Hypothalamus (tissue), 51 donors: ENCODE measurements at regions not wholly inside any gene's neighbourhood (a gene's known extent, or its start where the extent isn't known, plus 50 kb on each side); places are given as distances from the start of the nearest gene placed in this dataset.
"Not testable (repeated sequence)": the region's sequence is repeated elsewhere in the genome, so short reads cannot be mapped to it uniquely, and the experiment has no call there.

Source experiments
- DNase-seq, 51 donors: peaks; one replicate each; lab custom pipeline; 2025; lab: John Stamatoyannopoulos, UW

DNA sequence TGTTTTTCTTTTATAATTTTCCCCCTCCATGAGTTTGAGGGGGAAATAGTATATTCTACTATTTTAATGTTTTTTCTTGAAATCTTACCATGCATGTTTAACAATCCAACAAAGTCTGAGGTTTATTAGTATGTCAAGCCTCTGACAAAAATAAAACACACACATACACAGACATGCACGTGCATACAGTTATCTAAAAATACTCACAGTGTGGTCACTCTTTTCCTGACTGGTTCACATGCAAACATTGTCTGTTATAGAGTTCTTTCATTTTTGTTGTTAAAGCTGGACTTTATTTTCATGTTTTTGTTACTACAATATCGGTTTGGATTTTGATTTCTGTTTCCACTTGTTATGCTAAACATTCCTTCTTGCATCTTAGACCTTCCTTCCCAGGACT, 236.6 kb downstream of the MFSD1 start:
- DNase-seq: no peak

DNA sequence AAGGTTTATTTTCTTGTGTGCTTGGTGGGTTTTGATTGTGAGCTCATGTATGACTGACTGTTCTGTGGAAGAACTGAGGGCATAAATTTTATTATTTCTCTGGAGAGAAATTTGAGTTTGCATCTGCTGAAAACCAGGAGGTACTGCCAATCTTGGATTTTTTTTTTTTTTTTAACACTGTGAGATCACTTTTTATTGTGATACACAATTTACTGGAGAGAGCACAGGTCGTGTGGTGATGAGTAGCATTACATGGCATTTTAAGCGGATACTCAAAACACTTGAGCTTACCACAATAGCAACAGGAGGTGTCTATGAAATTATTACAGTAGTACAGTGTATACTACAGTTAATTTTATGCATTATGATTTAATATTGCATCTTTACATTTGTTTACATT, 237.4 kb downstream of the MFSD1 start:
- DNase-seq: no peak

DNA sequence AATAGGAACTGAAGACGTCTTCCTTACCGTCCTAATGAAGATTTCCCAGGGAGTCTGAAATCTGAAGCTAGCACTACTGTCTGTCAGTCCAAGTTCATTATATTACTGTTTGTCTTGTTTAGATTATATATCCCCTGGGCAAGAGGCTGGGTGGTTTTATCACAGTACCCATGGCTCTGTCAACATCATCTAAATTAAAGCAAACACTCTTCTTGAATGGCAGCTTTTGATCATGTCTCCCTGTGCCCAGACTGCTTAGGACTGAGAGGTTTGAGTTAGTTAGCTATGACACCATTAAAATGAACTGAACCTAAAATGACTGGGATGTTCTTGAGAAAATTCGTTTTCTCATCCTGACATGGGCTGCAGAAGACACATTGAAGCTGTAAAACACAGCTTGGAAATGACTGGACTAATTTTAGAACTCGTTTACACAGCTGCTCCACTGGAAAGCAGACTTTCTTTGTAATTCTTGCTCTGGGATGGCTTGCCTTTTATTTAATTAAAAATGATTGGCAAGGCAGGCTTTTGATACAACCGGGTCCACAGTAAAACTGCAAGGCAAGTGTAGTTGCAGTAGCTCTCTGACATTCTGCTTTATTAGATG, 243.5 kb downstream of the MFSD1 start:
- no peak for DNase-seq

DNA sequence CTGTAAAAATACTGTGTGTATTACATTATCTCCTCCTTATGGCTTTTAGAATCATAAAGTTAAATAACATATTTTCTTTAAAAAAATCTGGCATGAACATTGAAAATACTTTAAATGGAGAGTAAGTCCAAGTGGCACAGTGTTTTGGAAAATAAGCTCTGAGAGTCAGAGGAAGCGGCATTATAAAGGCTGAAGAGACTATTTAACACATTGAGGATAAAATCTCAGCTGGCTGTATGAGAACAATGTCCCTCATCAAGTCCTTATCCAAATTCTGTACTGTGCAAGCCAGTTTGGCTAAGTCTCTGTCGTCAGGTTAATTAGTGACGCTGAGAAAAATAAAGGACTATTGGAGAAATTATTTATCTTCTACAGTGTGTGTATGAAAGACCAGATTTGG, 245.5 kb downstream of the MFSD1 start:
- no peak for DNase-seq

DNA sequence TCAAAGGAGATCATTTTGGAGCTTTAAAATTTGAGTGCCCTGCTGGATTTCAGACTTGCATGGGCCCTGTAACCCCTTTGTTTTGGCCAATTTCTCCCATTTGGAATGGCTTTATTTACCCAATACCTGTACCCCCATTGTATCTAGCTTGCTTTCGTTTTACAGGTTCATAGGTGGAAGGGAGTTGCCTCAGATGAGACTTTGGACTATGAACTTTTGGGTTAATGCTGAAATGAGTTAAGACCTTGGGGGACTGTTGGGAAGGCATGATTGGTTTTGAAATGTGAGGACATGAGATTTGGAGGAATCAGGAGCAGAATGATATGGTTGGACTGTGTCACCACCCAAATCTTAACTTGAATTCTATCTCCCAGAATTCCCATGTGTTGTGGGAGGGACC, 250.6 kb downstream of the MFSD1 start:
- not testable (repeated sequence) for DNase-seq

DNA sequence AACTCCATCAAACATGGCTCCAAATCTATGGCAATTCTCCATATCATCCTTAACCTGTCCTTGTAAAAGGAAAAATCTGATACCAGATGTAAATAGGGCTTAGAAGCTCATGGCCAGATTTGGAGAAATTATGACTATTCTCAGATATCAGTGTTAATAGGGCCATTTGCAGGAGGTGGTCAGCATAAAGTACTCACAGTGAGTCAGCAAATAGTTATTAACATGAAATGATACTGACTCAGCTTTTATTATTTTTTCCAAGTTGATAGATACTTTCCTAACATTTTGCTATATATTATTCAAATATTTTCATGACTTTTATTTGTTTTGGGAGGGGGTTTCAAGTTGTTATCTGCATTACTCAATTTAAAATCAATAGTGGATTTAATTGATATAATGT, 255.8 kb downstream of the MFSD1 start:
- DNase-seq: no peak

DNA sequence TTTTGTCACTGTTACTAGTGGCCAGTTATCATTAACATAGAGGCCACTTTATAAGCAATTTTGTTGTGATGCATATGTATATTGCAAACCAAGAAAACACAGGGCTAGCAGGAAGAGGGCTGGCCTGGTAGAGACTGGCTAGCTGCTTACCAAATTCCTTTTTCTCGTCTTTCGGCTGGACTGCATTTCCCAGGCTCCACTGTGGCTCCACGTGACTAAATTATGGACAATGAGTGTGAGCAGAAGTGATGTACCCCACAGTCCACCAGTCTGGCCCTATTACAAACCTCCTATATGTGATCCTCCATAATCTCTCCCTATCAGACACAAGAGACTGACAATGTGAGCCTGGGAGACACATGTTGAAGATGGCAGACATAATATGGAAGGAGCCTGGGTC, 257.0 kb downstream of the MFSD1 start:
- DNase-seq: no peak

DNA sequence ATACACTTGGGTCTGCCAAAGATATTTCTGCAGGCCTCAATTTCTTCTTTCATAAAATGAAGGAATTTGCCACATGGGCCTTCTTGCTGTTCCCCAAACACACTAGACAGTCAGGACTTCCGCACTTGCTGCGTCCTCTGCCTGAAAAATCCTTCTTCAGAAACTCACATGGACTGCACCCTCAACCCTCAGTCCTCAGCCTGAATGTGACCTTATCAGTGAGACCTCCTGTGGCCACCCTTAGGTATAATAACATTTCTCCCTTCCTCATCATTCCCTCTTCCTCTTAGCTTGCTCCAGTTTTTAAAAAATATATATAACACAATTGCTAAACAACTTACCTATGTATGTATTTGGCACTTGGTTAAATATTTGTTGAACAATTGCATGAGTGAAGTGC, 257.5 kb downstream of the MFSD1 start:
- DNase-seq: no peak

DNA sequence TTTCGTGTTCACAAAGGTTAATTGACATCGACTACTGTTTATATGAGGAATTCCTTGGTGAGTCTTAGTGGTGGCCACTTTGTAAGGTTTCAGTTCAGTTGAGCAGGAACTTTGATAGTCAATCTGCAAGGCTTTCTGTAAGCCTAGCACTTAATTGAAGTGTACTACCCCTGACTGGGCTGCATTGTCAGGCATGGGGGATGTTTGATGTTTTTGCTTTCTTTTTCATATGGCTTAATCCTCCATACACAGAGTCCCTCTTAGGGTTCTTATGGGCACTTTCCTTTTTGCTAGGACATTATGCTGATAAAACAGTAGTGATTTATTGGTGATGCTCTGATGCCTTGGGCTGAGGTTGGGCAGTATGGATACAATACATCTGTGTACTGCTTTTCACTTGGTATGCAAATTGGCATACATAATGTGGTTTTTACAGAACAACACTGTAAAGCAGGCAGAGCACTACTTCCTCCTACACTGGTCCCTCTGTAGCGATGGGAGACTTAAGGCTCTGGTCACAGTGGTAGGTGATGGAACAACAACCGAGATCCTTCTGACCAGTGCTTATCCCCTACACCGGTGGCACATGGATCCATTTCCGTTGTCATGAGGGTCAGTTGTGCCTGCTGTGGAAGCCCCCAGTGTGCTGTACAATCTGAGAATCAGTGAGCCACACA, 261.0 kb downstream of the MFSD1 start:
- DNase-seq: no peak

DNA sequence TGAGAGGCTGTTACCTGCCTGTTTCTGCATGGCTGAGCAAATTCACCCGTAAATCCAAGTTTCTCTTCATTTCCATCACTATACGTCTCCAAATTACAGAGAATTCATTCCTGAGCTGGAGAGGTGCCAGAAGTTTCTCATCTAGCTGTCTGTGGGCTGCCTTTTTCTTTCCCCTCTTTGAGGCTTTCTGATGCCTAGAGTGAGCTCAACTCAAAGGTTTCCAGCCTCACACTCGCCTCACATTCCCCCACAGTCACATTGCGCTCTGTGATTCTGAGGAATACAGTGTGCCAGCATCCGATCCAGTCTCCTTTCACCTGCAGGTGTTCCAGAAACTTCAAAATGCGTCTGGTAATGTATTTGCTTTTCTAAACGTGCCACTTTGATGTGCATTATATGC, 267.2 kb downstream of the MFSD1 start, which contains the start of gene IQCJ:
IQCJ (plus strand) TSS at position 229 of the 400 bp plus-strand sequence.
- peak in 3 of 51 donors; percentile 0 to 10 (median 5) for DNase-seq

DNA sequence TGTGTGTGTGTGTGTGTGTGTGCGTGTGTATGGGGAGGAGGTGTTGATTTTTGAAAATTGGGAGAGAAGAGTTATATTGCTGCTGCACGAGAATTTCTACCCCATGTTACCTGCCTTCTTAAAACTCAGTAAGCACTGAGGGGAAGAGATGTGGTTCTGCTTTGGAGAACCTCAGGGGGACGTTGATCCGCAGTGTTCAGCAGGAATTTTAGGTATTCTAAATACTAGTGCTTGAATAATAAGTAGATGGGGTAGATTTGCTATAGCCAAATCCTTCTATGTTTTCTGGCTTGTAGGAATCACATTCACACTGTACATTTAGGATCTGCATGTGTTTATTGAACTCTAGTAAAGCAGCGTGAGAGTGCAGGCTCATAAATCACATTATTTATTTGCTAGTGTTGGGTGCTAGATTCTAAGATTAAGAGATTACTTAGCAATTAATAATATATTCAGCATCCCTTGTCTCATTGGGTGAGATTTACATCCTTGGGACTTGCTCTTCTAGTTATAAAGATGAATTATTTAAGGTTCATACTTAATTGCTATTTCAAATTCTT, 268.1 kb downstream of the MFSD1 start:
- no peak for DNase-seq

DNA sequence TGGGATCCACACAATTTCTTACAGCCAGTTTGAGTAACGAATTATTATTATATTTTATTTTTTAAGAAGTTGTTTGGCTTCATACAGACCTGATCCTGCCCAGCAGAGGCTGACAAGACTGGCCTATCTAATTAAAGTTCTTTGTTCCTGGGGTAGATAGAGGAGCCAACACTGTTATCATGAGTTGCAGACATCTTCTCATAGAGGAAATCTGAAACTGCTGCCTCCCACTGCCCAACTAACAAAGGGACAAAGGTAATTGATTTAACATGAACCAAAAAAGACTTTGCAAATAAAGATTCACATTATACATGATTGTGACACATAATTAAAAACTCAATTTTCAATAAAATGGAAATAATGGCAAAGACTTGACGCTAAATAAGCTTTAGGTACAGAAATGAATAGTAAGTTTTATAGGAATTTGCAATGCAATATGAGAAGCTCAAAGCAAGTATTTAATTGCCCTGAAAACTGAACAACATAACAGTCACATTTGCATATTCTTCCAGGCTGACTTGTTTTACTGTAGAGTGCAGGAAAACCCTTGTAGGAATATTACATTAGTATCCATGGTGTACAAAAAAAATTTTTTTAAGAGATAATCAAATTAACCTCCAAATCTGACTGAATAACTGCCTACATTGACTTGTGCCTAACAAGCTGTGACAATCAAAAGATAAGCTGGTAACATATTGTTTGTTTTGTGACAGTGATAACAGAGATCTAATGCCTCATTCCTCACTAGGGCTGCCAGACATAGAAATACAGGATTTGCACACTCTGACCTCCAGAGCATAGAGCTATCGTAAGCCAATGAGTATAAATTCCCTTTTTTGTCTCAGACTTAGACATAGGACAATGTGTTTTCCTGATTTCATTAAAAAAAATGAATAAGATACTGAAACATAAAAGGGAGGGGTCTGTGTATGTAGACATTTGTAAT, 273.2 kb downstream of the MFSD1 start:
- no peak for DNase-seq

DNA sequence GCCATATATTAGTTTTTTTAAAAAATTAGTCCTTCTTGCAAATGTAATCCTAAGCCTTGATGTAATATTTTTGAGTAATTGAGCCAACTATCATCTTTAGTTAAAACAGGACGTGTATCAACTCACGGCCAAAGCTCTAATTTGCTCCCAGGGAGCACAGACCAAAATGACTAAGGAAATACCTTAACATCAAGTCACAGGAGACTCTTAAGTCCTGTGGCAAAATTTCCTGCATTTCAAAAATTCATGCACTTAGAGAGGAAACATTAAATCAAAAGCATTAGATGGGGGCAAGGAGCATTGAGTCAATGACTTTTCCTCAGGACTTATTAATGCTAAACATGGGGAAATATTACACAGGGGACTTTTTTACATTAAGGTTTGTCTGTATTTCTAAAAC, 276.0 kb downstream of the MFSD1 start:
- DNase-seq: no peak

DNA sequence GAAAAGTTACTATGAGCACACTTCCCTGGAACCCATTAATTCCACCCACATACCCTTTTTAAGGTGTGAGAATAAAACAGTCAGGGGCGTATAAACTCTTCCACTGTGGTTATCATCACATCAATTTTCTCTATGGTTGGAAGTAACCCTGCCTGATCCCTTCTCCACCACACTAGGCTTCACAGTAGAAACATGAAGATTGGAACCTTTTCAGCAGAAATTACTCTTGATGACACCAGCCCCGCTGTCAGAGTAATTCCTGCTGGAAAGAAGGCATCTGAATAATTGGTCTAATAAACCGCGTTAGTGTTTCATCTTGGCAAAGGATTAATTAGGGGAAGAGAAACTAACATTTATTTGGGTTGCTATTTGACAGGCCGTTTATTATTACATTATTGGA, 278.4 kb downstream of the MFSD1 start:
- DNase-seq: peak in 1 of 51 donors; percentile 9

DNA sequence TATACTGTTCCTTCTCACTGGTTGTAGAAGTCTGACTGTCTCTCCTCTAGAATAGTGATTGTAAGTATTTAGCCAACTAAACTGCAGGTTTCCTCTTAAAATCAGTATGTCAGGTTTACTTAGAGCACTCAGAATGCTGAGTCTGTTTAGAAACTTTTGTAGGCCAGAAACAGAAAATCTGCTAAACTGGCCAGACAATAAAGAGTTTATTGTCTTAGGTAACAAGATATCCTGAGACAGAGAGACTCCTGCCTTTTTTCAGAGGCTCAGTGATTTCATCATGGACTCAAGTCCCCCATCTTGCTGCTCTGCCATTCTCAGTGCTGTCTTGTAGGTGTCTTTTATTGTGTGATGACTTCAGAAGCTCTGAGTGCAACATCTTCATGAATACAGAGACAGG, 279.0 kb downstream of the MFSD1 start:
- no peak for DNase-seq

DNA sequence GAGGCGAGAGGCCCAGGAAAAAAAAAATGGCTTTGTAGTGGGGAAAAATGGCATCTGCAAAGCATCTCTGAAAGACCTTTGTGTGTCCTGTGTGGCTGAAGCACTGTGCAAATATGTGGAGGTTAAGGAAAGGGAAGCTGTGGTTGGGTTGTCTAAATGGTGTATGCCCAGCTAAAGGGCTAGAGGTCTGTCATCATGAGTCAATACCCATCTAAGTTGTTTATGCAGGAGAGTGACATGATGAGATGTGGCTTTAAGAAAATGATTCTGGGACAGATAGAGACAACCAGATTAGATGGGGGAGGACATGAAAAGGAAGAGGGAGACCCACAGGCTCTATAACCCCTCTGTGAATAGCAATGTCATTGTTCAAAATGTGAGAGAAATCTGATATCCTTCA, 280.7 kb downstream of the MFSD1 start:
- no peak for DNase-seq

DNA sequence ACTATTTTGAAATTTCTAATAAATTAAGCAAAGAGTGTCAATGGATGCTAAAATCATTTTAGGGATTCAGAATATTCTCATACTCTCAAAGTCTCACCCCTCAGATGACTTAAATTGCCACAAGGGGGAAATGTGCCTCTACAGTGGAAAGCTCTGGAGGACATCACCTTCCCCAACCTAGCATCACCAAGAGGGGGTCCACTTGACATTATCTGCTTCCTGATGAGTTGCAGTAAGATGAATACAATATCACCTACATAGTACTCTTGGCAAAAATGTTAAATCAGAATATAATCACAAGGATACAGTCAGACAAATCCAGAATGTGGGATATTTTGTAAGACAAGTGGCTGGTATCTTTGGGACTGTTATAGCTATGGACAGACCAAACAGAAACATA, 290.1 kb downstream of the MFSD1 start:
- DNase-seq: no peak

DNA sequence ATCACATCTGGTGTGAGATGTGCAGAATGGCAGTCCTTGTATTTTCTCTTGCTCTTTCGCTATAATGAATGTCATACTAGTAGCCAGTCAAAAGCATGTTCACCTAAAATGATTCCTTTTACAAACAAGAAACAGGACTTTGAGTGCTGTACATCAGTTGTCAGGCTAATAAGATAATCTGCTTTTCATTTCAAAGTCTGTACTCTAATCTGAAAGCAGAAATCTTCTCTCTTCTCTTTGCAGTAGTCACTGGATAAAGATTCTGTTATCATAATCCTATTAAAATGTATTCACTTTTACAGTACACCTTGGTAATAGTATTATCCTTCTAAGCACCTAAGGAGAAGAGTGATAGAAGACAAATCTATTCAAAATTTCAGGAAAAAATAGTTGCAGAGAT, 300.1 kb downstream of the MFSD1 start:
- DNase-seq: no peak

DNA sequence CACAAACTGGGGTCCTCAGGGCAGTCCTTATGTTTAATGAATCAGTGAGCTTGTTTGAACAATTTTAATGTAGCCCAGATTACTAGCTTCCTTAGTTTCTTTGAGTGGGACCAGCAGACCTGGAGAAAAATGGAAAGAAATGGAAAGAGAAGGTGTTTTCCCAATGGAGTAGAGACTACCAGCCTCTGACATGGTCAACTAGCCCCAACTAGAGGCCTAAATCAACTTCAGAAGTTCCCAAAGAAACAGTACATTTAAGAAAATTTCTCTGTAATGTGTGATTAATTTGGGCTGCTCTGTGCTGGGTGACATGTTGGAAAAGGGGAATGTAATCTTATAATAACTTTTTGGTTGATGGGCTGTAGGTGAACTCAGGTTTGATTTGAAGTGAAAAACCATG, 310.9 kb downstream of the MFSD1 start:
- no peak for DNase-seq

DNA sequence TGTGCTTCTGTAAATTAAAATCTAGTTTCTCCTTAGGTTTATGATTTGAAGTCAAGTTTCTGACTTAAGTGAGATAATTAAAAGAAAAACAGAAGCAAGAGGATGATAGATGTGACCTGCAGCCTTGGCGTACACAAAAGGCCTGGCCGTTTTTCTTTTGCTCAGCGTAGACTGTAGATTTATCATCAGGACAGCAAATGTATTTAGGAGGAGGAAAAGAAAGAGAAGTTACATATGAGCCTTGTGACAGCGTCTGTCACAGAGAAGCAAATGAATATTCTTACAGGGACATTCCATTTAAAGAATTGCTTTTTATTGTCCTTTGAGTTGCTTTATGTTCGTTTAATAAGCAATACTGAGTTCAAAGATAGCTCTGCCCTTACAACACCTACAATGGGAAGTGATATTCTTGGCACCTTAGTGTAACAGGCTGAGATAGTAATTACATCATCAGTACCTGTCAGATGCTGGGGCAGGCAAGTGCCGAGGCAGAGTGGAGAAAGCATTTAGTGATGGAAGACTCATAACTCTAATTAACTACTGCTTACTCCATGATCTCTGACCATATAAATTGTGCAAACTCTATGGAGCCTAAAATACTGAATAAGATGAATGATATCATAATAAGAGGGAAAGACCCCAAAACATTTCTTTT, 311.5 kb downstream of the MFSD1 start:
- no peak for DNase-seq

DNA sequence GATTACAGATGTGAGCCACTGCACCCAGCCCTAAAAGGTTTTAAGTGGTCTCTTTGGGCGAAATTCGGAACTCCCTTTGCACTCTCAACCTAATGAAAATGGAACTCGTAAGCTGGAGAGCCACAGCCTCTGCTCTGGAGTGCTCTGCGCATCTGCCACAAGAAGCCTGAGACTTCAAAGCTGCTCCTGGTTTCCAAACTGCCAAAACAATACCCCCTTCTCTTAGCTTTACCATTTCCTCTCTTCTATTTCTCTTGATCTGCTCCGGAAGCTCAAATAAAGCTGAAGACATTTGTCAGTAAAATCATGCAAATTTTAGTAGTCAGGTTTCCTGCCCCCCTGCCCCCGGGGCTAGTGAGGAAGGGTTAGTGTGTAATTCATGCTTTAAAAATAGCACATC, 312.7 kb downstream of the MFSD1 start:
- DNase-seq: no peak
